ENCODE measurements at regions not wholly inside any gene's neighbourhood (a gene's known extent, or its start where the extent isn't known, plus 50 kb on each side); places are given as distances from the start of the nearest gene placed in this dataset.

GRCh38 chr10:3493621-3494020 is 291.4 kb downstream of the KLF6 start:
- H3K27me3 Mint-ChIP-seq: peaks cover 35% of the 10 kb centered on the region
- DNase-seq: no peak
- peaks cover 16% of the 10 kb centered on the region for H3K9me3 Mint-ChIP-seq
- no peaks in the 10 kb centered on the region for H3K36me3 Mint-ChIP-seq (ENCODE audit: low read depth)
- H3K4me3 Mint-ChIP-seq: no peak overlapping the region
- H3K4me1 Mint-ChIP-seq (ENCODE audit: low read depth): no peaks in the 10 kb centered on the region
- H3K27ac Mint-ChIP-seq: no peak overlapping the region

GRCh38 chr10:3491571-3491970 is 293.4 kb downstream of the KLF6 start:
- H3K27ac Mint-ChIP-seq: no peak overlapping the region
- no peaks in the 10 kb centered on the region for H3K4me1 Mint-ChIP-seq (ENCODE audit: low read depth)
- H3K36me3 Mint-ChIP-seq (ENCODE audit: low read depth): no peaks in the 10 kb centered on the region
- DNase-seq: no peak
- no peak overlapping the region for H3K4me3 Mint-ChIP-seq
- peaks cover 19% of the 10 kb centered on the region for H3K9me3 Mint-ChIP-seq
- H3K27me3 Mint-ChIP-seq: peaks cover 38% of the 10 kb centered on the region

- Mint-ChIP-seq H3K9me3 (peaks cover 19% of the 10 kb centered on the region), H3K4me1 (ENCODE audit: low read depth) (peaks cover 21% of the 10 kb centered on the region), H3K27me3 (peaks cover 26% of the 10 kb centered on the region), H3K36me3 (ENCODE audit: low read depth) (no peaks in the 10 kb centered on the region), H3K4me3 (no peak overlapping the region), H3K27ac (no peak overlapping the region)
- no peak for DNase-seq
These were observed 297.8 kb downstream of the KLF6 start for GRCh38 chr10:3487228-3487627.

- no peaks in the 10 kb centered on the region for H3K36me3 Mint-ChIP-seq (ENCODE audit: low read depth)
- no peak overlapping the region for H3K4me3 Mint-ChIP-seq
- H3K9me3 Mint-ChIP-seq: peaks cover 19% of the 10 kb centered on the region
- DNase-seq: no peak
- peaks cover 27% of the 10 kb centered on the region for H3K4me1 Mint-ChIP-seq (ENCODE audit: low read depth)
- no peak overlapping the region for H3K27ac Mint-ChIP-seq
- H3K27me3 Mint-ChIP-seq: peaks cover 32% of the 10 kb centered on the region
These were observed 298.5 kb downstream of the KLF6 start for GRCh38 chr10:3486346-3487065.

- no peak overlapping the region for H3K27ac Mint-ChIP-seq
- H3K9me3 Mint-ChIP-seq: peaks cover 15% of the 10 kb centered on the region
- H3K4me1 Mint-ChIP-seq (ENCODE audit: low read depth): peaks cover 29% of the 10 kb centered on the region
- DNase-seq: no peak
- no peak overlapping the region for H3K4me3 Mint-ChIP-seq
- H3K27me3 Mint-ChIP-seq: peaks cover 35% of the 10 kb centered on the region
- H3K36me3 Mint-ChIP-seq (ENCODE audit: low read depth): no peaks in the 10 kb centered on the region
These were observed 299.8 kb downstream of the KLF6 start for GRCh38 chr10:3485057-3485686.

- no peak overlapping the region for H3K27ac Mint-ChIP-seq
- peaks cover 33% of the 10 kb centered on the region for H3K4me1 Mint-ChIP-seq (ENCODE audit: low read depth)
- no peak for DNase-seq
- H3K27me3 Mint-ChIP-seq: peaks cover 35% of the 10 kb centered on the region
- H3K36me3 Mint-ChIP-seq (ENCODE audit: low read depth): no peaks in the 10 kb centered on the region
- no peak overlapping the region for H3K4me3 Mint-ChIP-seq
- peaks cover 9% of the 10 kb centered on the region for H3K9me3 Mint-ChIP-seq
These were observed 300.5 kb downstream of the KLF6 start for GRCh38 chr10:3484306-3485056.

GRCh38 chr10:3482200-3482993 is 302.6 kb downstream of the KLF6 start:
- peaks cover 41% of the 10 kb centered on the region for H3K4me1 Mint-ChIP-seq (ENCODE audit: low read depth)
- H3K9me3 Mint-ChIP-seq: no peaks in the 10 kb centered on the region
- no peak overlapping the region for H3K4me3 Mint-ChIP-seq
- no peak overlapping the region for H3K27ac Mint-ChIP-seq
- no peak for DNase-seq
- no peaks in the 10 kb centered on the region for H3K36me3 Mint-ChIP-seq (ENCODE audit: low read depth)
- peaks cover 27% of the 10 kb centered on the region for H3K27me3 Mint-ChIP-seq

- H3K36me3 Mint-ChIP-seq (ENCODE audit: low read depth): no peaks in the 10 kb centered on the region
- H3K4me3 Mint-ChIP-seq: no peak overlapping the region
- peaks cover 24% of the 10 kb centered on the region for H3K27me3 Mint-ChIP-seq
- no peak overlapping the region for H3K27ac Mint-ChIP-seq
- DNase-seq: no peak
- H3K9me3 Mint-ChIP-seq: no peaks in the 10 kb centered on the region
- peaks cover 44% of the 10 kb centered on the region for H3K4me1 Mint-ChIP-seq (ENCODE audit: low read depth)
These were observed 303.5 kb downstream of the KLF6 start for GRCh38 chr10:3481496-3481895.

- H3K4me3 Mint-ChIP-seq: no peak overlapping the region
- no peak overlapping the region for H3K27ac Mint-ChIP-seq
These were observed 304.1 kb downstream of the KLF6 start for GRCh38 chr10:3480990-3481315.

GRCh38 chr10:3480281-3480989 is 304.6 kb downstream of the KLF6 start:
- H3K9me3 Mint-ChIP-seq: no peaks in the 10 kb centered on the region
- peaks cover 40% of the 10 kb centered on the region for H3K4me1 Mint-ChIP-seq (ENCODE audit: low read depth)
- peaks cover 25% of the 10 kb centered on the region for H3K27me3 Mint-ChIP-seq
- H3K27ac Mint-ChIP-seq: no peak overlapping the region
- no peak for DNase-seq
- H3K36me3 Mint-ChIP-seq (ENCODE audit: low read depth): no peaks in the 10 kb centered on the region
- H3K4me3 Mint-ChIP-seq: no peak overlapping the region

More at GRCh38 chr10:3480990-3481315, 304.1 kb downstream of the KLF6 start:
- no peaks in the 10 kb centered on the region for H3K9me3 Mint-ChIP-seq
- H3K27me3 Mint-ChIP-seq: peaks cover 26% of the 10 kb centered on the region
- H3K4me1 Mint-ChIP-seq (ENCODE audit: low read depth): peaks cover 44% of the 10 kb centered on the region
- H3K36me3 Mint-ChIP-seq (ENCODE audit: low read depth): no peaks in the 10 kb centered on the region
- no peak for DNase-seq

- Mint-ChIP-seq H3K27ac (no peak overlapping the region), H3K4me3 (no peak overlapping the region), H3K27me3 (peaks cover 14% of the 10 kb centered on the region), H3K9me3 (no peaks in the 10 kb centered on the region), H3K4me1 (ENCODE audit: low read depth) (peaks cover 28% of the 10 kb centered on the region), H3K36me3 (ENCODE audit: low read depth) (no peaks in the 10 kb centered on the region)
- no peak for DNase-seq
These were observed 306.2 kb upstream of the PITRM1 start for GRCh38 chr10:3478632-3479240.

- Mint-ChIP-seq H3K4me3 (no peak overlapping the region), H3K36me3 (ENCODE audit: low read depth) (no peaks in the 10 kb centered on the region), H3K27me3 (peaks cover 14% of the 10 kb centered on the region), H3K27ac (no peak overlapping the region), H3K4me1 (ENCODE audit: low read depth) (peaks cover 31% of the 10 kb centered on the region), H3K9me3 (no peaks in the 10 kb centered on the region)
- DNase-seq: no peak
These were observed 305.6 kb upstream of the PITRM1 start for GRCh38 chr10:3478153-3478552.

GRCh38 chr10:3477683-3478082 is 305.1 kb upstream of the PITRM1 start:
- no peaks in the 10 kb centered on the region for H3K9me3 Mint-ChIP-seq
- no peak for DNase-seq
- no peak overlapping the region for H3K27ac Mint-ChIP-seq
- H3K4me3 Mint-ChIP-seq: no peak overlapping the region
- no peaks in the 10 kb centered on the region for H3K36me3 Mint-ChIP-seq (ENCODE audit: low read depth)
- H3K27me3 Mint-ChIP-seq: peaks cover 14% of the 10 kb centered on the region
- H3K4me1 Mint-ChIP-seq (ENCODE audit: low read depth): peaks cover 33% of the 10 kb centered on the region

All from activated T-cell treated with anti-CD3 and anti-CD28 coated beads, Interleukin-2, amount 50 U/mL, for 24 hours (primary cell).